ENCODE measurements at regions not wholly inside any gene's neighbourhood (a gene's known extent, or its start where the extent isn't known, plus 50 kb on each side); places are given as distances from the start of the nearest gene placed in this dataset.
"Not testable (repeated sequence)": the region's sequence is repeated elsewhere in the genome, so short reads cannot be mapped to it uniquely, and the experiment has no call there.

DNA sequence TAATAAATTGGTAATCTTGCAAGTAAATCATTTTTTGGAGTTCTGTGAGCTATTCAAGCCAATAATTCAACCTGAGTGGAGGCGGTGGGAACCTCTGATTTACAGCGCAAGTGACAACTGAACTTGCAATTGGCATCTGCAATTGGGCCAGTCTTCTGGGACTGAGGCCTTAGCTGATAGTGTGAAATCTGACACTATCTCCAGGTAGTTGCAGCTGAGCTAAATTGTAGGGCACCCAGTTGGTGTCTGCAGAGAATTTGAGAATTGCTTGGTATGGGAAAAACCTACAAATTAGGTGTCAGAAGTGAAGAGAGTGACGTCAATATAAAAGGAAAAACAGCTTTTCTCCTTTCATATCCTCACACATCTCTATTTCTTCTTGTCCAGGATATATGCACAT, 1633.6 kb upstream of the GOT2 start:
- no peak overlapping the region for H3K4me3 ChIP-seq (ENCODE audit: low read depth, poor library complexity, severe bottlenecking)
- no peak for TF ChIP-seq POLR2A (IDR thresholded peaks at IDR 0.05)
- TF ChIP-seq, protein P1, sequence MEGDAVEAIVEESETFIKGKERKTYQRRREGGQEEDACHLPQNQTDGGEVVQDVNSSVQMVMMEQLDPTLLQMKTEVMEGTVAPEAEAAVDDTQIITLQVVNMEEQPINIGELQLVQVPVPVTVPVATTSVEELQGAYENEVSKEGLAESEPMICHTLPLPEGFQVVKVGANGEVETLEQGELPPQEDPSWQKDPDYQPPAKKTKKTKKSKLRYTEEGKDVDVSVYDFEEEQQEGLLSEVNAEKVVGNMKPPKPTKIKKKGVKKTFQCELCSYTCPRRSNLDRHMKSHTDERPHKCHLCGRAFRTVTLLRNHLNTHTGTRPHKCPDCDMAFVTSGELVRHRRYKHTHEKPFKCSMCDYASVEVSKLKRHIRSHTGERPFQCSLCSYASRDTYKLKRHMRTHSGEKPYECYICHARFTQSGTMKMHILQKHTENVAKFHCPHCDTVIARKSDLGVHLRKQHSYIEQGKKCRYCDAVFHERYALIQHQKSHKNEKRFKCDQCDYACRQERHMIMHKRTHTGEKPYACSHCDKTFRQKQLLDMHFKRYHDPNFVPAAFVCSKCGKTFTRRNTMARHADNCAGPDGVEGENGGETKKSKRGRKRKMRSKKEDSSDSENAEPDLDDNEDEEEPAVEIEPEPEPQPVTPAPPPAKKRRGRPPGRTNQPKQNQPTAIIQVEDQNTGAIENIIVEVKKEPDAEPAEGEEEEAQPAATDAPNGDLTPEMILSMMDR (IDR thresholded peaks at IDR 0.05) = no peak
- WGBS, 2 donors = 74 to 76% methylated on average over 3 of the region's 3 CpGs
- intact Hi-C loops (cut with DNase I; ENCODE audit: low total_unique reads) = no loop called here
- DNase-seq (ENCODE audit: low spot score in 2 of 2) = no peak

DNA sequence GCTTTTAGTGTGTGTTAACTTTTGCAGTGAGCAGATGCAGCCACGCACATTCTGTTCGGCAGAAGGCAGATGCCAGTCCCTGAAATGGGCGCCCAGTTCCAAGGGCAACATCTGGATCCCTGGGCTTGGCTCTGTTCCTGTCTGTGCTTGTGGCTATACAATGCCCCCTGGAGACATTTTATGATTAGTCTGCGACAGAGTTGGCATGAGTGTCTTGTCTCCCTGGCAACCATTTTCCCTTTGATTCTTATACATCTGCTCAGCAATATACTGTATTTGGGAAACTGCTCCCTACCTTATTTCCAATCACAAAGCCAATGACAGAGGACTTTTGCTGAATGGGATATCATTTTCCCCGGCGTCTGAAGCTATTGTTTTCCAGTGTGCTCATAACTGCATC, 1629.5 kb upstream of the GOT2 start:
- TF ChIP-seq, protein P1 (IDR thresholded peaks at IDR 0.05) = no peak
- TF ChIP-seq POLR2A (IDR thresholded peaks at IDR 0.05) = no peak
- WGBS, 2 donors = 33 to 36% methylated on average over 6 of the region's 6 CpGs
- H3K4me3 ChIP-seq (ENCODE audit: low read depth, poor library complexity, severe bottlenecking) = no peak overlapping the region
- intact Hi-C loops (cut with DNase I; ENCODE audit: low total_unique reads) = no loop called here
- no peak for DNase-seq (ENCODE audit: low spot score in 2 of 2)

DNA sequence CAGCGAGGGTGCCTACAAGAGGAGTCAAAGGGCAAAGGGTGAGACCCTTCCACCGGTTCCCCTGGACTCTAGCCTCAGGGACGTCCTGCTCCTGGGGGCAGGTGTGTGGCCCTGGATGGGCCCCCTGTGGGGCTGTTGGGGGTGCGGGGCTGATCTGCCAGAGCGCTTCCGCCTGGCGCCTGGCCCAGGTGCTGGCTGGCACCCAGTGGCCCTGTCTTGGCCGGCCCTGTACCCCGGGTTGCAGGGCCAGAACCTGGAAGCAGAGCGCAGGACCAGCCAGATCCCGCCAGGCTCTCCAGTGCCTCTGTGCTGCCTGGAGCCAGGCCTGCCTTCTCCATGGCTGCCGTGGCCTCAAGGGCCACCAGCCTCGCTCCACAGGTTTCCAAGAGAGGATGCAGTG, 1625.8 kb upstream of the GOT2 start:
- intact Hi-C loops (cut with DNase I; ENCODE audit: low total_unique reads); H3K4me3 ChIP-seq (ENCODE audit: low read depth, poor library complexity, severe bottlenecking); DNase-seq (ENCODE audit: low spot score in 2 of 2): not testable (repeated sequence)
- 94 to 100% methylated on average over 1 to 12 of the region's 13 CpGs for WGBS, 2 donors

DNA sequence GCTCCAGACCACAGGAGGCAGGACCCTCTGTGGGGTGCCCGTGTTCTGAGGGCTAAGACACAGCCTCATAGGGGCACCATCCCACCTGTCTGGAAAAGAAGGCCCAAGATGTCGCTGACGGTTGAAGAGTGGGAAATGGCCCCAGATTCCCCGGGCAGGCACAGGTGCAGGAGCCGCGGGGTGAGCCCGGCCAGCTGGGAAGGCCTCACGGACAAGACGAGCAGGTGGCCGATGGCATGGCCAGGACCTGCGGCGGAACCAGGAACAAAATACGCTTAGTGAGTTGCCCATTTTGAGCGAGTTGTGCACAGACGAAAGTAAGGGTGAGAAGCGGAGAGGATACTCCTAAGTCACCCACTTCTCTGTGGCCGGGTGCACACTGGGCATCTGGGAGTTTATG, 1625.3 kb upstream of the GOT2 start:
- DNase-seq (ENCODE audit: low spot score in 2 of 2); H3K4me3 ChIP-seq (ENCODE audit: low read depth, poor library complexity, severe bottlenecking); intact Hi-C loops (cut with DNase I; ENCODE audit: low total_unique reads): not testable (repeated sequence)
- 94% methylated on average over 17 of the region's 17 CpGs for WGBS, 2 donors

DNA sequence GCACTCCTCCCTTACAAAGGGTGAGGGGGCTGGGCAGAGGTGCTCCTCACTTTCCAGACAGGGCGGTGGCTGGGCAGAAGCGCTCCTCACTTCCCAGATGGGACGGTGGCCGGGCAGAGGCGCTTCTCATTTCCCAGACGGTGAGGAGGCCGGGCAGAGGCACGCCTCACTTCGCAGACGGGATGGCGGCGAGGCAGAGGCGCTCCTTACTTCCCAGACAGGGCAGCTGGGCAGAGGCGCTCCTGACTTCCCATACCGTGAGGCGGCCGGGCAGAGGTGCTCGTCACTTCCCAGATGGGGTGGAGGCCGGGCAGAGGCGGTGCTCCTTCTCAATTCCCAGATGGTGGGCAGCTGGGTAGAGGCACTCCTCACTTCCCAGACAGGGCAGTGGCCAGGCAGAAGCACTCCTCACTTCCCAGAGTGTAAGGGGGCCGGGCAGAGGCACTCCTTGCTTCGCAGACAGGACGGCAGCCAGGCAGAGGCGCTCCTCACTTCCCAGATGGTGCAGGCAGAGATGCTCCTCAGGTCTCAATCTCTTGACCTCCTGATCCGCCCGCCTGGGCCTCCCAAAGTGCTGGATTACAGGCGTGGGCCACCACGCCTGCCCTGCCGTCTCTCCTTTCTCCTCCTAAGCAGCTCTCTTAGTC, 1623.9 kb upstream of the GOT2 start:
- intact Hi-C loops (cut with DNase I; ENCODE audit: low total_unique reads); DNase-seq (ENCODE audit: low spot score in 2 of 2): not testable (repeated sequence)
- WGBS, 2 donors = 91 to 92% methylated on average over 29 of the region's 29 CpGs

DNA sequence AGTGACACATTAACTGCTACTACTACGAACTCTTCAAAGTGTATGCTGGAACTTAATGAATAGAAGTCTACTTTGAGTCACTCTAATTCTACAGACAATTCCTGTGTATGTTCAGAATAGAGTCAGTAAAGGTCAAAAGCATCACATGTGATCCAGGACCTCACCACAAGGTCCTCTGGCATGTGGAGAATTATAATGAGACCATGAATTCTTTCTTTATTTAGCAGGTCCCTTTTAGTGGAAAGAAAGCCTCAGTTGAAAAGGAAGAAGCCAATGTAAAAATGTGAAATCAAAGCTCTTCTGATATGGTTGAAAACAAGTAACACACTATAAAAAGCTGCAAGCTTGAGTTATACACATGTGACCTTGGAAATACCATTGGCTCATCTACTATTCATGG, 1612.1 kb upstream of the GOT2 start:
- 82 to 84% methylated on average over 1 of the region's 1 CpG for WGBS, 2 donors
- intact Hi-C loops (cut with DNase I; ENCODE audit: low total_unique reads) = no loop called here
- no peak for DNase-seq (ENCODE audit: low spot score in 2 of 2)
- TF ChIP-seq, protein P1 (IDR thresholded peaks at IDR 0.05) = no peak
- no peak for TF ChIP-seq POLR2A (IDR thresholded peaks at IDR 0.05)
- no peak overlapping the region for H3K4me3 ChIP-seq (ENCODE audit: low read depth, poor library complexity, severe bottlenecking)

More for the DNA sequence above, 1623.9 kb upstream of the GOT2 start:
- not testable (repeated sequence) for H3K4me3 ChIP-seq (ENCODE audit: low read depth, poor library complexity, severe bottlenecking)

DNA sequence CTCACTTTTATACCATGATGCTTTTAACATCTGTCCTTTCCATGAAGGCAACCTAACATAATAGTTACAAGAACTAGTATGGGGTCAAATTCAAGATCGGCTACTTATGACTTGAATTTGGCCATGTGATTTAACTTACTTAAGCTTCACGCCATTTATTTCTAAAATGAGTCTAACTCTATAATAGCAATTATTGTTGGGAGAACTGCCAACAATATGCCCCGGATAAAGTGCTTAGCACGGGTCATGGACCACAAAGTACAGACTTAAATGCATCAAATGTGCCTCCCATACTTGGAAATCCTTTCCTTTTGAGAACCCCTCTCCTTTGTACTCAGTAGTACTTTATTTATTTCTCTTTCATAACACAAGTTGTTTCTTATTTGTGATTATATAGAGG, 1603.6 kb upstream of the GOT2 start:
- no peak for TF ChIP-seq POLR2A (IDR thresholded peaks at IDR 0.05)
- TF ChIP-seq, protein P1 (IDR thresholded peaks at IDR 0.05) = no peak
- intact Hi-C loops (cut with DNase I; ENCODE audit: low total_unique reads) = no loop called here
- DNase-seq (ENCODE audit: low spot score in 2 of 2) = no peak
- WGBS, 2 donors = 68 to 80% methylated on average over 4 of the region's 4 CpGs
- no peak overlapping the region for H3K4me3 ChIP-seq (ENCODE audit: low read depth, poor library complexity, severe bottlenecking)

Data from lower leg skin (tissue), 4 donors.